ENCODE measurements at regions not wholly inside any gene's neighbourhood (a gene's known extent, or its start where the extent isn't known, plus 50 kb on each side); places are given as distances from the start of the nearest gene placed in this dataset.

- TF ChIP-seq NFYA (IDR thresholded peaks at IDR 0.05; ENCODE audit: borderline replicate concordance, low read depth, low read length) (no peak), ATF7 (IDR thresholded peaks at IDR 0.05; ENCODE audit: low read depth) (no peak), RBBP5 (conservative IDR thresholded peaks at IDR 0.05) (no peak), CTCF (IDR thresholded peaks at IDR 0.05 in 2 of 3, conservative IDR thresholded peaks at IDR 0.05 in 1 of 3; ENCODE audit: control insufficient read depth in 2 of 3, extremely low read depth in 1 of 3, insufficient read depth in 1 of 3, low read depth in 3 of 3, low read length in 3 of 3) (no peak), POLR2AphosphoS5 (IDR thresholded peaks at IDR 0.05; ENCODE audit: low read length) (no peak), CREB1 (IDR thresholded peaks at IDR 0.05; ENCODE audit: low read depth) (no peak), TCF3 (IDR thresholded peaks at IDR 0.05; ENCODE audit: borderline replicate concordance, insufficient read depth, low read depth, low read length) (no peak), RAD21 (IDR thresholded peaks at IDR 0.05; ENCODE audit: insufficient read depth, low read depth, low read length) (no peak), SUZ12 (IDR thresholded peaks at IDR 0.05; ENCODE audit: unreplicated experiment) (no peak), ZNF24 (IDR thresholded peaks at IDR 0.05) (no peak), CEBPB (IDR thresholded peaks at IDR 0.05; ENCODE audit: borderline replicate concordance in 1 of 2, low read depth in 2 of 2, low read length in 2 of 2) (no peak), PRDM15 (CRISPR knock-in tag; IDR thresholded peaks at IDR 0.05) (no peak)
- TF ChIP-seq, protein P1, sequence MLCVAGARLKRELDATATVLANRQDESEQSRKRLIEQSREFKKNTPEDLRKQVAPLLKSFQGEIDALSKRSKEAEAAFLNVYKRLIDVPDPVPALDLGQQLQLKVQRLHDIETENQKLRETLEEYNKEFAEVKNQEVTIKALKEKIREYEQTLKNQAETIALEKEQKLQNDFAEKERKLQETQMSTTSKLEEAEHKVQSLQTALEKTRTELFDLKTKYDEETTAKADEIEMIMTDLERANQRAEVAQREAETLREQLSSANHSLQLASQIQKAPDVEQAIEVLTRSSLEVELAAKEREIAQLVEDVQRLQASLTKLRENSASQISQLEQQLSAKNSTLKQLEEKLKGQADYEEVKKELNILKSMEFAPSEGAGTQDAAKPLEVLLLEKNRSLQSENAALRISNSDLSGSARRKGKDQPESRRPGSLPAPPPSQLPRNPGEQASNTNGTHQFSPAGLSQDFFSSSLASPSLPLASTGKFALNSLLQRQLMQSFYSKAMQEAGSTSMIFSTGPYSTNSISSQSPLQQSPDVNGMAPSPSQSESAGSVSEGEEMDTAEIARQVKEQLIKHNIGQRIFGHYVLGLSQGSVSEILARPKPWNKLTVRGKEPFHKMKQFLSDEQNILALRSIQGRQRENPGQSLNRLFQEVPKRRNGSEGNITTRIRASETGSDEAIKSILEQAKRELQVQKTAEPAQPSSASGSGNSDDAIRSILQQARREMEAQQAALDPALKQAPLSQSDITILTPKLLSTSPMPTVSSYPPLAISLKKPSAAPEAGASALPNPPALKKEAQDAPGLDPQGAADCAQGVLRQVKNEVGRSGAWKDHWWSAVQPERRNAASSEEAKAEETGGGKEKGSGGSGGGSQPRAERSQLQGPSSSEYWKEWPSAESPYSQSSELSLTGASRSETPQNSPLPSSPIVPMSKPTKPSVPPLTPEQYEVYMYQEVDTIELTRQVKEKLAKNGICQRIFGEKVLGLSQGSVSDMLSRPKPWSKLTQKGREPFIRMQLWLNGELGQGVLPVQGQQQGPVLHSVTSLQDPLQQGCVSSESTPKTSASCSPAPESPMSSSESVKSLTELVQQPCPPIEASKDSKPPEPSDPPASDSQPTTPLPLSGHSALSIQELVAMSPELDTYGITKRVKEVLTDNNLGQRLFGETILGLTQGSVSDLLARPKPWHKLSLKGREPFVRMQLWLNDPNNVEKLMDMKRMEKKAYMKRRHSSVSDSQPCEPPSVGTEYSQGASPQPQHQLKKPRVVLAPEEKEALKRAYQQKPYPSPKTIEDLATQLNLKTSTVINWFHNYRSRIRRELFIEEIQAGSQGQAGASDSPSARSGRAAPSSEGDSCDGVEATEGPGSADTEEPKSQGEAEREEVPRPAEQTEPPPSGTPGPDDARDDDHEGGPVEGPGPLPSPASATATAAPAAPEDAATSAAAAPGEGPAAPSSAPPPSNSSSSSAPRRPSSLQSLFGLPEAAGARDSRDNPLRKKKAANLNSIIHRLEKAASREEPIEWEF (IDR thresholded peaks at IDR 0.05; ENCODE audit: insufficient replicate concordance, low read depth, low read length) = no peak
Measured at GRCh38 chr6:15888798-15889772, 226.3 kb upstream of the DTNBP1 start.

Data from GM12878 (cell line).